HG02938 (cell line): ENCODE measurements at regions not wholly inside any gene's neighbourhood (a gene's known extent, or its start where the extent isn't known, plus 50 kb on each side); places are given as distances from the start of the nearest gene placed in this dataset.

ENCODE experiments used
- ATAC-seq: cut with Tn5 transposase; IDR thresholded peaks from one replicate; pipeline ENCODE4 v1.9.1; 2021; ENCODE audit warnings: mild to moderate bottlenecking, moderate library complexity; ENCODE audit not compliant: unreplicated experiment

DNA sequence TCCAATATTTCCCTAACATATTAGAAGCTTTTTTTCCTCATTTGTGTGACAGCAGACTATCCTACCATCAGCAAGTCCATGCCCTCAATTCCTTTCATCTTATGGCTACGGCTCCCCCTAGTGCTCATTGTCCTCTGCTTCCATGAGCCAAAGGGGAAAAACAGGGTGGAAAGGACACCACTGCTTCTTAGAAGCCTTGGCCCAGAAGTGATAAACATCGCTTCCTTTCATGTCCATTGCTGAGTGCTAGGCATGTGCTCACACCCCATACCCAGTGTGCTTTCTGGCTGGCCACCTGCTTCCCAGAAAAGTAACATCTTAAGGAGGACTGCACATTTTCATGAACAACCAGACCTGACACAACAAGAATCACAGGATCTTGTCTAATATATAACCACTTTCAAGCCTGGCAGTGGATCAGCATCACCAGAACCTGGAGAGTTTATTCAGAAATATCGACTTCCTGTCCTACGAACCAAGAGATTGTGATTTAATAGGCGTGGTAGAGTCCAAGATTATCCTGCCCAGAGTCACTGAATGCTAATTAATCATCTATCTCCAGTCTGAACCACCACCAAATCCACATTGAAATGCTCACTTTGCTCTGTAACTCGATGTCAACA, 650.5 kb upstream of the SORCS1 start:
- no peak for ATAC-seq

DNA sequence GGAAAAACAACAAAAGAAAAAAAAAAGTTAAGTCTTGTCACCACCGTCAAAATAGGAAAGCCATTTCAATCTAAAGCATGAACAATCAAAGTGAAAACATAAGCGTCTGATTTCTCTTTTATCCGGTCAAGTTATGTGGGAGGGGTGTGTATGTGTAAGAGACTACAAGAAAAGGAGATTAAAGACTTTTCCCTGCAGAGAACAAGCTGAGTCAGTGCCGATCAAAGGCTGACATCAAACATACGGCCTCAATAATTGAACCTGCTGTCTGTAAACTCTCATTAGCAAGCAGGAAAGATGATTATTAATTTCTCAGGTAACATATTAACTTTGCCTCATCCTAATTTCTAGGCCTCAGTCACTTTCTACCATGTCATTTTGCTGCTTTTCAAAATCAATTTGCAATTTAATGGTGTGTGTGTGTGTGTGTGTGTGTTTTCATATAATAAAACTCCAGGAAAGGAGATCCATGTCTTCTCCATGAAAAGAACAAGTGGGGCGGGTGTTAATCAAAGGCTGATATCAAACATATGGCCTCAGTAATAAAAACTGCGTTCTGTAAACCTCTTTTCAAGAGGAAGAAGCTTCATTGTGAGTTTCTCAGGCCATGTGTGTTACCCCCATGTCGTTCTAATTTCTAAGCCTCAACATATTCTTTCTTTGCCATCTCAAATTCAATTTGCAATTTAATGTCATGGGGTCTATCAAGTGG, 649.1 kb upstream of the SORCS1 start:
- no peak for ATAC-seq

DNA sequence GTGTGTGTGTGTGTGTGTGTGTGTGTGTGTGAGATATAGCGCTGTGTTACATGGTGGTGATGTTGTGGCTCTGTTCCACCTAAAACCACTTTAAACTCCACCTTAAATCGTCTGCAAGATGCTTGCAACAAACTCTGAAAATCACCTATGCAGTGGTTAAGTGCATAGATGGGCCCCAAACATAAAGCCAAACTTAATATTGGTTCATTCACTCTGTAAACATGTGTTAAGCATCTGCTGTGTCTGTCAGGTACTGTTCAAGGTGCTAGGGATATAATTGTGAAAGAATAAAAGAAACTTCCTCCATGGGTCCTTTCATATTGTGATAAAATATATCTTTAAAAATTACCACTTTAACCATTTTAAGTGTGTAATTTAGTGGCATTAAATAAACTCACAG, 645.4 kb upstream of the SORCS1 start:
- no peak for ATAC-seq

DNA sequence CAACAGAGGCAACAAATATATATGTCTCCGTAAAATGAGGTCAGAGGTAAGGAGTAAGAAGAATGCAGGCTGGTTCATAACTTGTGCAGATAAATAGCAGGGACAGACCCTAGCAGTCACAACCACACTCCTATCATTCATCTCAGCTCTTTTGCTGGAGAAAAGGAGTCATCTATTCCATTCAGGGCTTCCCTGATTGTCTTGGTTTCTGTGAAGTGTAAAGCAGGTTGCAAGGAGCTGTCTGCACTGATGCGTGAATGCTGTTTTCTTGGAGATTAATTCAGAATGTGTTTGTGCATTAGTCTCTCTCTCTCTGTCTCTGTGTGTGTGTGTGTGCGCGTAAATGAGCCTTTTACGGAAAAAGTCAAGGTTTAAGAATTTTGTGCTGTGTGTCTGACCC, 643.3 kb upstream of the SORCS1 start:
- ATAC-seq: no peak

DNA sequence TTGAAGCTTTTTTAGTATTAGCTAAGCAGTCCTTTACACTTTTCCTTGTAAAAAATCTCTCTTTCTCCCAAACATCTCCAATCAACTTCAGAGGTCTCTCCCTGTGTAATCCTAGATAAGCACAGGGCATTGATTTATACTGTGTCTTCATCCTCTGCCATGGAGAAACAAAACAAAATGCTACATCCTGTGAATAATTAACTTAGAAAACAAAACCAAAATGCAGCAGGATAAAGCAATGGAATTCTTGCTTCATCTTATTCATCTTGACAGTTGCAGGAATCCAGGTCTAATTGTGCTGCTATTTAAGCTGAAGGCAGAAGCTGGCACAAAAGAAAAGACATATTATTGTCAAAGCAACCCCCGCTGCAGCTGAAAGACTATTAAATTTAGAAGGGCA, 641.5 kb upstream of the SORCS1 start:
- no peak for ATAC-seq

DNA sequence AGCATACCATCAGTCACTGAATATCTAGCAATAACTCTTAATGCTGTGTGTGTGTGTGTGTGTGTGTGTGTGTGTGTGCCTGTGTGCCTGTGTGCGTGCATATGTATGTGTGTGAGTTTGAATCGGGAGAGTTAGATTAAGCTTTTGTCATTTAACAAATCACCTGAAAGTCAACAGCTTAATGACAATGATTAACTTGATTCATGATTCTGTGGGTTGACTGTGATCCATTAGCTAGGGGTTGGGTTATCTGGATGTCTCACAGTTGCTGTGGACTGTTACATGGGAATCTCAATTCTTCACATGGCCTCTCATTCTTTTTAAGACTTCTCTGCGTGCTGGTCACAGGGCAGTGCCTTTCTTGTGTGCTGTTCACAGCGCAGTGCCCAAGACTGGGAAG, 639.0 kb upstream of the SORCS1 start:
- no peak for ATAC-seq

DNA sequence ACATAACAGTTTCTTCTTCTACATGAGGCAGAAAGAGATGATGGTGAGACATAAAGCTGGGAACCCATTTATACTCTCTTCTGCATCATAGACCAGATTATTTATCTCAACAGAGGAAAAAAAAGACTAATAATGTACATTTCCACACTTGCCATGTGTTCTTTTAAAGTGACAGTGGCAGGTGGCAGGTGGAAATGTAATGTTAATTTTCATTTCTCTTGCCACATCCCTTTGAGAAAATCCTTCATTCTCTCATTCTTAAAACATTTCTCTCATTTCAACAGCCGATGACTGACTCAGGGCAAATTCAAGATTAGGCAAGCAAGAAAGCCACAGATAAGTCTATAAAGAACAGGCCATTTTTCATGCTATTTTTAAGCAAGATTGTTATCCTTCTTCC, 635.6 kb upstream of the SORCS1 start:
- ATAC-seq: no peak

DNA sequence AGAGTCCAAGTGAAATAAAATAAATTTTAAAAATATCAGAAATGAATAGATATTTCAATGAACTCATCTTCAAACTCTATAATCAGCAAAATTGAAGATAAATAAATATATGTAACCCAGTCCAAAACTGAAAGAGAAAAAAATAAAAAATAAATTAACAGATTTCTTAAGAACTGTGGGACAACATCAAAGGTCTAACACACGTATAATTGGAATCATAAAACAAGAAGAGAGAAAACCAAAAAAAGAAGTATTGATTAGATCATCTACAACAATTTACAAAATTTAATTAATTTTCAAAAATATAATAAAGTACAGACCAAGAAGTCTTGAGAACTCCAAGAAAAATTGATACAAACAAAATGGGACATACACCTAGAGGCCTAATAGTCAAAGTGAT, 625.8 kb upstream of the SORCS1 start:
- ATAC-seq: no peak

DNA sequence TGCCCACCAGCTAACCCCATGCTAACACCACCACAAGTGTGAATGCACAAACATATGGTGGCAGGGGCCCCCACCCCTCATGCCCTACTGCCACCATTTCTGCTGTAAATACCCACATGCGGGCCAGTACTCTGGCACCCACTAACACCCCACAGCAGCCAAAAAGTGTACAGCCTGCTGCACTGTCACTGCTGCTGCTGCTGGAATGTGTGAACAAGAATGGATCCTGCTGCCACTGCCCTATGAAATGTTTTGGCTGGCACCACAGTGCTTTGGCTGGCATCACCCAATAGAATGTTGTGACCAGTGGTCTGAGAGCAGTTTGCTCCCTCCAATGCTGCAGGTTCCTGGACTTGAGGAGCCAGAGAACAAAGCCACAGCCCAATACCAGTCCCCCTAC, 606.6 kb upstream of the SORCS1 start:
- no peak for ATAC-seq

DNA sequence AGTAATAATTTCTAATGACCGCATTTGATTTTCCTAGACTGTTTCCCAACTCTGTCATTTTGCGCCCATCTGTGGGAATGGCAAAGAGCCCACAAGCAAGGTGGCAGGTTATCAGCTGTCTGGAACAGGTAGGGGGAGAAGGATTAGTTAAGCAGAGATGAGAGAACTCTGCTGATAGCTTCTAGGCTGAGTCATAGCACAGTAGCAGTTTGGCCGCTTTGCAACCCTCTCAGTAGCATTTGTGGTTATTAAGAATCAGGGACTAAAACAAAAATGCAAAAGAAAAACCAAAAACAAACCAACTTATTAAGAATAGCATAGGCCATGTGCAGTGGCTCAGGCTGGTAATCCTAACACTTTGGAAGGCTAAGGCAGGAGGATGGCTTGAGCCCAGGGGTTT, 602.7 kb upstream of the SORCS1 start:
- no peak for ATAC-seq

DNA sequence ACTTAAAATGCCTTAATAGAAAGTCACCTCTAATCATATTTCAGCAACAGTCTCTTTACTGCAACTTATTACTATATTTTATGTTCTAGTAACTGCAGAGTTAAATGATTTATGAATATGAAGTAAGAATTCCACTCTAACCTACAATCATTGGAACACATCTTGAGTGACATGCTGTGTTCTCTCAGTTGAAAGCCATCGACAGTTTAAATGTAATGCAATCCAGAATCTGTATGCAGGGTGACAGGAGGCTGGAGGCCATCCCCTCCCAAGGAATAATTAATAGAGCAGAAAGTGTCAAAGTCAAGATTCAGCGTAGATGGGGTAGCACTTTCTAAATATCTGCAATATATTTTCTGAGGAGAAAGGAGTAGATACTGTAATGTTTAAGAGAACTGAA, 590.3 kb upstream of the SORCS1 start:
- ATAC-seq: no peak

DNA sequence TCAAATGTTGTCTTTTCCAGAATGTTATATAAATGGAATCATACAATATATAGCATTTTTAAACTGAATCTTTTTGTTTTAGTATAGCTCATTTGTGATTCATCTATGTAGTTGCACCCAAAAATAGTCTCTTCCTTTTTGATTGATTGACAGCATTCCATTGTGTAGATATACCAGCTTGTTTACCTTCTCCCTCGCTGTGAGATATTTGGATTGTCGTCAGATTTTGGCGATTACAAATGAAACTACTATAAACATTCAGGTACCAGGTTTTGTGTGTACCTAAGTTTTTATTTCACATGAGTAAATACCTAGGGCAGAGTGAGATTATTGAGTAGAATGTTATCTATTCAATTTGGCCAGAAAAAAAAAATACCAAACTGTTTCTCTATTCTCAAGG, 584.7 kb upstream of the SORCS1 start:
- ATAC-seq: no peak

DNA sequence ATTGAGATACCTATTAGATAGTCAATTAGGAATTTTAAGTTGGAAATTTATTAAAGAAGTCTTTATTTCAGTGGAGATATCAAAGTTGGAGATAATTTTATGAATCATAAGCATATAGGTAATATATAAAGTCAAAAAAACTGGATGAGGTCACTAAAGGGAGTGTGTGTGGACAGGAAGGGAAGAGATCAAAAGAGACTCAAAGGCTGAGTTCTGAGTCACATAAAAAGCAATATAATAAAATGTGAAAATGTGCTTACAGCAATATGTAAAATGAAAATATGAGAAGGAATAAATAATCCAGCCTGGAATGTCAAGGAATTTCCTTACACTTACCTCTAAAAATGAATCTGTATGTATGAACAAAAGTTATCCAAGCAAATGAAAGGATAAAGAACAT, 583.3 kb upstream of the SORCS1 start:
- no peak for ATAC-seq

DNA sequence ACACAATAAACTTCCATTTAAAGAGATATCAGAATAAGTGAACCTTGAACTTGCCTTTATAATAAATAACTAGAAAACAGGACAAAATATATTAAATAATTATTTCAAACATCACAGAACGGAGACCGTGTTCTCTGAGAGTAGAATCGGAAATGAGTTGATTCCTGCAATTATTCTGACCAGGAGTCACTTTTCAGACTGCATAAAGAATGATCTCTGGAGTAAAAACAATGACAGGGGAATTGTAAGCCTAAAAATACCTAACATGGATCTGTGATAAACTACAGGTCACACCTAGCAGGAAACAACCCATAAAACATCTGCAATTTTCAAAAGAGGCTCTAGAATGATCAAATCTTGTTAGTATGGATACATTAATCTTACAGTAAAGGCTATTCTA, 577.5 kb upstream of the SORCS1 start:
- no peak for ATAC-seq

DNA sequence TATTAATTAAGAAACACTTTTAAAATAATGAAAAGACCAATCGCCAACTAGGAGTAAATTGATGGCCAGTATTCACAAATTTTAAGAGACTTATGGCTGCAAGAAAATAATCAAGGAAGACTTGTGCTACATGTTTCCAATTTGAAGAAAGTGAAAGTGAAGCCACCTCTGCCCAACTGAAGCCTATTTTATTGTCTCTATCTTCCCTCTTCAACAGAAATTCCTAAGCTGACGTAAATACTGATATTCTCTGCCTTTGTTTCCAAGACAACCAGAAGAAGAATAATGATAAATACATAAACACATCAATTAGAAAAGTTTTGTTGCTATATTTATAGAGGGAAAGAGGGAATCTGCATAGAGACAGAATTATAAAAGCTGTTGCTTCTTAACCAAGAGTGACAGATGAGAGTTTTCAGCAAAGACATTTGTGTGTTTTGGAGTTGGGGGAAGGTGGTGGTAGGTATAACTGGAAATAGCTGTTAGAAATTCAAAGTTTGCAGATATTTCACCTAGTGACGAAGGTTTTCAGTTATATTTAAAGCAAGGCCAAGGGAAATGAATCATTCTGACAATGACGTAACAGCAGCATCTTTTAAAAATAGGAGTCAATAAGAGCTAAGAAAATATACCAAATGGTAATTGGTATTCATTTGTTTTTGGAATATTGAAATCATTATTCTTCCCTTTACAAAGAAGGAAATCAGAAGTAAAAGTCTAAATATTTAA, 576.6 kb upstream of the SORCS1 start:
- ATAC-seq: no peak

DNA sequence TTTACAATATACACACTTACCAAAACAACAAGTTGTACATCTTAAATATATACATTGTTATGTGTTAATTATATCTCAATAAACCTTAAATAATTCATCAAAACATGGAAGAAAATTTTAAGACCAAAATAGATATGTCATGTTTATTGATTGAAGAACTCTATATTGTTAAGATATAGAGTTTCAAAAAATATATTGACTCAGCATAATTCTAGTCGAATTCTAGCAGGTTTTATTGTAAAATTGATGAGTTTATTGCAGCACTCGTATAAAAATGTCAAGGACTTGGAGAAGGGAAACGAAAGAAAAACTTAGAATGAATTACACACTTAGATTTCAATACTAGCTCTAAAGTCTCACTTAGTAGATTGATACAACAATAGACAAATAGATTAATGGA, 575.4 kb upstream of the SORCS1 start:
- no peak for ATAC-seq

DNA sequence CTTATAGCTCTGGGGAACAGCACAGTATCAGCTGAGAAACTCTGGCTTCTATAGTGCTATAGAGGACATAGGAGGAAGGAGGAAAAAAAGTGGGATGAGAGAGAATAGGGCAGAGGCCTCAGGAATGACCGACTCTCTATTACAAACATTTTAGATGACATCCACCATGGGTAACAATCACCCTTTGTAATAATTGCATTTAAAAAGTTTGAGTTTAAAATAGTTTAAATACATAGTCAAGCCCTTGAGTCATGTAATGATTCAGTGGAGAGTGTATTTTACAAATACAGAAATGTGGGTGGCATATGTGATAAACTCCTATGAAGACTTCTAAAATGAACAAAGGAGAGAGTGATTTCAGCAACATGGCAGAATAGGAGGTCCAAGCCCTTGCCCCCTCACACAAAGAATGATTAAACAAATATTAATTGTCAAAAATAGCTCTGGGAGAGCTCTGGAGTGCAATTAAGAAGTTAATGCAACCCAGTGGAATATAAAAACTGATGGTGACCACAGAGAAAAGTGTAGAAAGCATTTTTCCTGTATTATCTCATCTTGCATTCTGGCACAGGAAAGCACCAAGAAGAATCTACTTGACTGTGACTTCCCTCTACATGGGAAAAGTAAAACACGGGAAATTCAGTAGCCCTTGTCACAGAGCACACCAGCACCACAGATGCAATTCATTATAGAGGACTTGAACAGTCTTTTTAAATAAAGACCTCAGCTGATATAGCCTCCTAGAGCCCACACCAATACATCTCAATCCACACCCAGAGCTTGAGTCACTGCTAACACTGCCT, 569.0 kb upstream of the SORCS1 start:
- ATAC-seq: no peak

DNA sequence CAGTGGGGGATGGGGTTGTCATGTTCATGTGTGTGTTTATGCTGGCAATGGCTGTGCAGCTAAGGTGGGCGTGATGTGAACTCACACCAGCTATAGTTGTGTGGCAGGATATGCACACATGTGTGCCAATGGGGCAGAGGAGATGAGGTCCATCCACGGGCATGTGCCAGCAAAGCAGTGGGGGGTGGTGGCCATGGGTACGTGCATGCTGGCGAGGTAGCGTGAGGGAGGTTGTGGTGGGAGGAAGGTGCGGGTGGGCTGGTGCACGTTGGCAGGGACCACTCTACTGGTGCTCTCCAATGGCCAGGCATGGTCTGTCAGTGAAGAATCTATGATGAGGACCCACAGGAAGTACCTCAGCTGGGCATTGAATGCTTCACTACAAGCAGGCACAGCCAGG, 567.5 kb upstream of the SORCS1 start:
- ATAC-seq: no peak

DNA sequence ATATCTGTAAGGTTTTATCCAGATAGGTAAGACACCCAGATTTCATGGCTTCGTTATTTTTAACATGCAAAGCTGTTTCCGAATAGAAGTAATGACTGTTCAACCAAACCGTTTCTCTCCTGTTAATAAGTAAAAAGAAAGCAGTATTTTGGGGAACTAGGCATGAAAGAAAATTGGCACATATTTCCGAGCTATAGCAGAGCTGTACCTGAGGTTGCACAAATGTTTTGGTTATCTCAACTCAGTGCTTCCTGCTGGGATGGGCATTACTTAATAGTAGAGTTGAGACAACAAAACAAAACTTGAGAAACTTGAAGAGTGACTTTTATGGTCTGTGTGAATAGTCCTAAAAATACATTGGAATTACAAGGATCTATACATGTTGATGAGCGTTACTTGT, 564.3 kb upstream of the SORCS1 start:
- ATAC-seq: no peak

DNA sequence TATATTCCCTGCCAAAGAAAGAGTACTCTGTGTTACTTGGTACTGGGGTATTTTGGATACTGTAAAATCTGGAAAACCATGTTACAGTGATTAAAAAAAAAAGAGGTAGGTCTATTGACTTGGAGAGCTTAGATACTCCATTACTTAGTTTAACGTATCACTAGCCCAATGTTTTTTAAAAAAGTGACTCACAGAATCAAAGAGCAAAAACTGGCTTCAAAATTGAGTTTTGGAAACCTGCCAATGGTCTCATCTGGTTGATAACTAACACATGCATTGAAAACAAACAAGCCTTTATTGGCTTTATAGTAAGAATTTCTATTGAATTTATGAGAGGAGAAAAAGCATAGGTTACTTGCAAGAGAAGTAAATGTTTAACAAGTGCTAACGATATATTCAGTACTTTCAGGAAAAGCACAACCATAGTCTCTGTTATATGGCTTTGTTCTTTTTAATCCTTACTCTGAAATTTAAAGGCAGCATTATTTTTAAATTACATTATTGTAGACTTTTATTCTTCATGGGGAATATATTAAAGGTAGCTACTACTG, 563.3 kb upstream of the SORCS1 start:
- ATAC-seq: no peak

DNA sequence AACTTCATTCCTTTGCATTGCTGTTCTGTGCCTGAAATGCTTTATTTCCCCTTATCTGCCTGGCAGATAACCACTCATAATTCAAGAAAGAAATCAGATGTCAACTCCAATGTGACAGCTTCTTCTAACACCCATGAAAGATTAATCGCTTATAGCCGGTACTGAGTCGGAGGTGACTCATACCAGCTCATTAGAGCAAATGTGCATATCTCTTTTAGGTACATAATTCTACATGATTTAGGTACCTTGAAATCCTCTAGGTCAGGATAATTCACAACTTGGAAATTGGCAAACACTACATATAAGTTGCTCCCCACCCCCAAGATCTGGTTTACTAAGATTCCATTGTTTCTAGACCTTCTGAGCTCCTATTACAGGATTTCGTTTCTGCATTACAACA, 554.4 kb upstream of the SORCS1 start:
- no peak for ATAC-seq
